GM18858 (cell line): ENCODE measurements at regions not wholly inside any gene's neighbourhood (a gene's known extent, or its start where the extent isn't known, plus 50 kb on each side); places are given as distances from the start of the nearest gene placed in this dataset.
"Not testable (repeated sequence)": the region's sequence is repeated elsewhere in the genome, so short reads cannot be mapped to it uniquely, and the experiment has no call there.

Experiments
- ATAC-seq: cut with Tn5 transposase; IDR thresholded peaks from one replicate; pipeline ENCODE4 v1.9.1; 2021; ENCODE audit not compliant: unreplicated experiment

- no peak for ATAC-seq
These were observed 240.8 kb downstream of the DACT1 start for GRCh38 chr14:58878439-58879139.

DNA sequence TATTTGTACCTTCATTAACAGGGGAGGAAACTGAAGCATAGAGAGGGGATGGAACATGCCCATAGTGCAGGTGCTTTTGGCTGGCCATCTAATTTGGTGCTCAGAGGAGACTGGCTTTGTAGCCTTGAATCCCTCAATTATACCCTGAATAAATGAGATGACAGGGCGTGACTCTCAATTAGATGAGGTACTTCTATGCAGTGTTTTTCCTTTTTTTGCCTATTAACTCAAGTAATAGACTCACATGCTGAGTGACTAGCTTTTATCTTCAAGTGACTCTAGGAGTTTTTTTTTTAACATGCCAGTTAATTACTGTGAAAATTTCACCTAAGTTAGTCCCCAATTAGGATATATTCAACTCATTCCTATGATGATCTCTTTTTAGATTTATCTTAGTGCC is 243.7 kb downstream of the DACT1 start:
- no peak for ATAC-seq

DNA sequence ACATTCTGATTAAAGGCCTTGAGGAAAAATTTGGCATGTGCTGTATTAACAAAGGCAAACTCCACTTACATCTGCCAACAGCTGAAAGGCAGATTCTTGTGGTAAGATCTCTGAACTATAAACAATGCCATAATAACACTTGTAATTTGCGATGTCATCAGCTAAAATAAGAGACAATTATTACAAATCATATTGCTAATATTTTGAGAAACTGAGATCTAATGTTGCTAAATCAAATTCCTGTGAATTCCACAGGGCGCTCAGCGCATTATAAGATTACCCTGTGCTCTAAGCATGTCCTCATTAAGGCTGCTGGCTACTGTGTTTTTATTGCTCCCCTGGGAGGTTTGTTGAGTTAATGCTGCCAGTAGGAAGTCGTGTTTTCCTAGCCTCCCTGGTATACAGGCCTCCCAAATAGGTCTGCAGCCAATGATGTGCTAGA is 244.8 kb downstream of the DACT1 start:
- ATAC-seq: no peak

DNA sequence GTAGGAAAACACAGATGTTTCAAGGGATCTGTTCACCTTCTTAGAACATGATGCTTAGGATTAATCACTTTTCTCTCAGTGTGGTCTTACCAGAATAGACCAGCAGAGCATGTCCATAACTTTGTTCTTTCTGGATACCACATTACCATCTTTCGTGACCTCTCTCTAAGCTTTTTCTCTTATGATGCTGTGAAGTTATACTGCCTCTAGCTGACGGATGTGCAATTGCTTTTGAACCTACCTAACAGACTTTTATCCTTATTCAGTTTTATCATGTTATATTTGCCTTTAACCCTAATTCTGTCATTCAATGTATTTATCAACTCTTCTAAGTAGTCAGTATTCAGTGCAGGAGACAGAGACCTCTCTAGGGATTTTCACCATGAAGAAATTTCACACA is 246.7 kb downstream of the DACT1 start:
- ATAC-seq: no peak

DNA sequence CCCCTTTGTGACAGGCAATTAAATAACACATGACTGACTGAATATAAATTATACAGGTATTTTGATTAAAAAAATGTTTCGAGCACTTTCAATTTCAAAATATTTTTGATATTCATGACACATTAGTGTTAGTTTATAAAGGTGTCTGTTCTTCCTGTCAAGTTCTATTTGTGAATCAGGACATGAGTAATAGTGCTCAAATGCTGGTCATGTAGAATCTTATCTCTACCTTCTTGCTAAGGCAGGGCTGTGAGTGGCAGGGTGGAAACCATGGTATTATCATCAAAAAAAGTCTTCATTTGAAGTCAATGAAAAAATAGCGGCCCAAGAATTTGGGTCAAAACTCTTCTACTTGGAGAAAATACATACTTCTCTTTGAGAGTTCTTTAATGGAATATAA is 250.2 kb downstream of the DACT1 start:
- ATAC-seq: no peak

DNA sequence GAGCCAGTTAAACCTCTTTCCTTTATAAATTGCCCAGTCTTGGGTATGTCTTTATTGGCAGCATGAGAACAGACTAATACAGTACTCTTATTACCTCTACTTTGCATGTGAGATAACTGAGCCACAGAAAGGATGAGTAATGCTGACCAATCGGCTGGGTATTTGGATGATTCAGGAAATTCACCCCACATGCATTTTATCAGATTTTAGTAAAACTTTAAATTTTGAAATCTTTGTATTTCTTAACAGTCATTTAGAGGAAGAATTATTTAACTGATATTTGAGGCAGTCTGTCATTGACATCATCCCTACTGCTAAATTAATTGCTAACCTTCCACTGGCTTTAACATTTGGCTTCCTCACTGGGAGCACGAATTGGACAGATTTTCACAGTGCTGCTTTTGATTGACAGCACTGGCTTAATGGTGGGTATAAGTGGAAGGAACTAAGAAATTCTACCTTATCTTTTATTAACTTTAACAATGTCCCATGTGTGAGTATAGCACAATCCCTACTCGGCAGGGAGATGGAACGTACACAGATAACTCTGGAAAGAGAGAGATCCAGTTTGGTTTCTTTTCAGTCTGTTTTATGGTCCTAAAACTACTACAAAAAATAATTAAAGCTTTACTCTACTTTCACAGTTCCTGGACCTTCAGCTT is 261.0 kb downstream of the DACT1 start:
- ATAC-seq: no peak

- no peak for ATAC-seq
These were observed 261.6 kb downstream of the DACT1 start for GRCh38 chr14:58899317-58899713.

DNA sequence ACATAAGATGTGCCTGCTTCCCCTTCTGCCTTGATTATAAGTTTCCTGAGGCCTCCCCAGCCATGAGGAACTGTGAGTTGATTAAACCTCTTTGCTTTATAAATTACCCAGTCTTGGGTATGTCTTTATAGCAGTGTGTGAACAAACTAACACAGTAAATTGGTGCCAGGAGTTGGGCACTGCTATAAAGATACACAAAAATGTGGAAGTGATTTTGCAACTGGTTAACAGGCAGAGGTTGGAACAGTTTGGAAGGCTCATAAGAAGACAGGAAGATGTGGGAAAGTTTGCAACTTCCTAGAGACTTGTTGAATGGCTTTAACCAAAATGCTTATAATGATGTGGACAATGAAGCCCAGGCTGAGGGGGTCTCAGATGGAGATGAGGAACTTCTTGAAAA is 264.1 kb downstream of the DACT1 start:
- ATAC-seq: no peak

DNA sequence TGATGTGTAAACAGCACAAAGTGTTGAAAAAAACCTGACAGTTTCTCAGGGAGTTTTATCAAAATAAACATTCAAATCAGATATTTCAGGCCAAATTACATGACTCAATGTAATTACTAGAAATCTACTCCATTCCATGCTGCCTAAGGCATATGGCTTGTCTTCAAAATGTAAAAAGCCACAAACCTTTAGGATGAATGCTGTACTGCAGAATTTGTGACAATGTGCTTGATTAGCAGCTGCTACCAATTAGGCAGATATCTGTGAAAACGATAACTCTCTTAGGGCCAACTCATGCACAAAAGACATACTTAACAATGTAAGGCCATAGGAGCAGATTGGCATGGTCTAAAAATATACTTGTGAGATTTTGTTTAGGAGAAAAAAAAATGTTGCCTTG is 267.0 kb downstream of the DACT1 start:
- no peak for ATAC-seq

DNA sequence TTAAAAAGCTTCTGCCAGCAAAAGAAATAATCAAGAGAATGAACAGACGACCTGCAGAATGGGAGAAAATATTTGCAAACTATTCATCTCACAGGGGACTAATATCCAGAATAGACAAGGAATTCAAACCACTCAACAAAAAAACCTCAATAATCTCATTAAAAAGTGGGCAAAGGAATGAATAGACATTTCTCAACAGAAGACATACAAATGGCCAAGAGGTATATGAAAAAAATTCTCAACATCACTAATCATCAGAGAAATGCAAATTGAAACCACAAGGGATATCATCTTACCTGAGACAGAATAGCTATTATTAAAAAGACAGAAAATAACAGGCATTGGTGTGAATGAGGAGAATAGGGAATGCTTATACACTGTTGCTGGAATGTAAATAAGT is 270.0 kb downstream of the DACT1 start:
- no peak for ATAC-seq

DNA sequence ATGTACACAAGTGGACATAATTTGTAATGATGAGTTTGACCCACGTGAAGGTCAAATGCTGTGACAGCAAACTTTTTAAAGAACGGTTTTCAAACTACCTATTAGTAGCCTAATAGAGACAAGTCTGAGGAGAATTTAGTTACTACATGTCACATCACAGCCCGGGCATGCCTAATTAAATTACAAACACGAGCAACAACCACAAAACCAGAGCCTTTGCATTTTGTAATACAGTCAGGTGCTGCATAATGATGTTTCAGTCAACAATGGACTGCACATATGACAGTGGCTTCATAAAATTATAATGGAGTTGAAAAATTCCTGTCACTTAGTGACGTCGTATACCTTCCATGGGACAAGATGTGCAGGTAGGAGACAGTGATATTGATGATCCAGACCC is 274.5 kb downstream of the DACT1 start:
- no peak for ATAC-seq

- no peak for ATAC-seq
These were observed 275.2 kb downstream of the DACT1 start for GRCh38 chr14:58912799-58913432.

DNA sequence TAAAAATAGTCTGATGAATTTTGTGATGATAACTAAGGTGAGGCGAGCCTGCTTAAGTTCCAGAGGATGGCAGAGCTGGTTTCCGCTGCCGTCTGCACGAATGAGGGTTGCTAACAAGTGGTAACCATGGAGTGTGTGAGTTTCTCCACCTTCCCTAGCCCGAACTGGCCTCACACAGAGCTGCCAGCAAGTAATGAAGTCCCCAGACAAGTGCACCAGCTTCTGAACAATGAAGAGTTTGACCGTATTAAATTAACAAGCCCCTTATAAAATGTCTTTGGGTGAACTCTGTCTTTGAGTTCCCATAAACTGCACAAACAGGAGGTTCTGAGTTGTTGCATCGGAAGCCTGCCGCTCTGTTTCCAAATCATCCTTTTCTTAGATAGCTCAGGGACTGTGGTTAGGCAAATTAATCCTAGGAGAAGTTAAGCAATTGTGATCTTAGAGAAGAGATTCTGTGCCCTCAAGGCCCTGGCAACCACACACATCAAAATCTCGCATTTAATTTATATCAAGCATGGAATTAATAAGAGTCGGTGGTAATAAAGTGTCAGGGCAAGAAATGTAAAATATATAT is 274.1 kb upstream of the DAAM1 start:
- ATAC-seq: no peak

GRCh38 chr14:58915646-58916045 is 272.8 kb upstream of the DAAM1 start:
- no peak for ATAC-seq

- ATAC-seq: no peak
These were observed 270.3 kb upstream of the DAAM1 start for GRCh38 chr14:58918066-58918738.

GRCh38 chr14:58919217-58919616 is 269.2 kb upstream of the DAAM1 start:
- no peak for ATAC-seq

DNA sequence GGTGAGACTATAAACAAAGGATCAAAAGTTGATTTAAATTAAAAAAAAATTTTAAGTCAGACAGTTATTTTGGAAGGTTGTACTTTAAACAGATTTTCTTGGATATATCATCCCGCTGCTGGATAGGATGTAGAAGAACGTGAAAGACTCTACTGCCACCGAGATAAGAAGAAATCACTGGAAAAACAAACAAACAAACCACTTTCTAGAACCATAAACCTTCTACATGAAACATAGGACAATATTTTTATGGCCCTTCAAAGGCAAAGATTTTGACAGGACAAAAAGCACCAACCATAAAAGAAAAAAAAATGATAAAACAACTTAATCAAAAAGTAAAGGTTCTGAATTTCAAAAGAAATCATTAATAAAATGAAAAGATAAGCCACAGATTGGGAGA is 268.2 kb upstream of the DAAM1 start:
- no peak for ATAC-seq

GRCh38 chr14:58922201-58922940 is 266.1 kb upstream of the DAAM1 start:
- not testable (repeated sequence) for ATAC-seq

DNA sequence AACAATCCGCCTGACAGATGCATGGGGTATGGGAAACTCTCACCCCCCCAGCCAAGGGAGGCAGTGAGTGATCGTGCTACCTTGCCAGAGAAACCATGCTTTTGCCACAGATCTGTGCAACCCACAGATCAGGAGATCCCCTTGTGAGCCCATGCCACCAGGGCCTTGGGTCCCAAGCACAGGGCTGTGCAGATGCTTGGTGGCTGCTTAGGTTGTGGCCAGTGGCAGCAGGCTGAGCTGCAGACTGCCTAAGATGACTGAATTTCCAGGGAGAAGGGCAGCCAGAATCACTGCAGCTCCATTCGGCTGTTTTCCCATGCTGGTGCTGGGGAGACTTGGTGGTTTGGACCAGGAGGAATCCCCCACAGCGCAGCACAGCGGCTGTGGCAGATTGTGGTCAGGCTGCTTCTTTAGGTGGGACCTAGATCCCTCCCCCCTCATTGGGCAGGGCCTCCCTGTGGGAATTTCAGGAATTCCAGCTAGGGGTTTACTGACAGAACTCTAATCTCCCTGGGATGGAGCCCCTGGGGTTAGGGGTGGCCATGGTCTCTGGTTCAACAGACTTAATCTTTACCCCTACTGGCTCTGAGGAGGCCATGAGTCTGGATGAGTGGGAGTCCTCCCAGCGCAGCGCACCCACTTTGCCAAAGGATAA is 264.6 kb upstream of the DAAM1 start:
- no peak for ATAC-seq

- no peak for ATAC-seq
These were observed 246.8 kb upstream of the DAAM1 start for GRCh38 chr14:58941629-58942028.
